Effector CD4-positive, alpha-beta T cell (primary cell): ENCODE measurements at regions not wholly inside any gene's neighbourhood (a gene's known extent, or its start where the extent isn't known, plus 50 kb on each side); places are given as distances from the start of the nearest gene placed in this dataset.
"Not testable (repeated sequence)": the region's sequence is repeated elsewhere in the genome, so short reads cannot be mapped to it uniquely, and the experiment has no call there.

ENCODE experiments used
- DNase-seq: peaks from one replicate; pipeline ENCODE4 v3.0.0-alpha.2; 2020

DNA sequence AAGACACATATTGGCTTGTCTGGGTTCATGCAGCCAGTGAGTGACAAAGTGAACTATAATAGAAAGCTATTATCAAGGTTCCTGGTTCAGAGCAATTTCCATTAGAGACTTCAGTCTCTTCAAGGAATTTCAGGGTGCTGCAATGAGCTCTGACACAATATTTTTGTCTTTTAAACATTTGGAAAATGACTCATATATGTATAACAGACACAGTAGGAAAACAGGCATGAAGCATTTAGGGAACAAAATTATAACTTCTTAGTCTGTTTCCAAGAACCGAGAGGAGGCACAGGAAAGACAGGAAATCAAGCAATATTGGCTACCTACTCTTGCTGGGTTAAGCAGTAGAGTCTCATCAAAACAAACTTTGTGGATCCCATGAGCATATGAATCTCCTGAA is 170.4 kb downstream of the PTPRC start:
- no peak for DNase-seq

GRCh38 chr1:198811449-198811848 is 172.6 kb downstream of the PTPRC start:
- no peak for DNase-seq

- DNase-seq, result no peak
Observed at GRCh38 chr1:198823626-198824025, 184.8 kb downstream of the PTPRC start.

DNA sequence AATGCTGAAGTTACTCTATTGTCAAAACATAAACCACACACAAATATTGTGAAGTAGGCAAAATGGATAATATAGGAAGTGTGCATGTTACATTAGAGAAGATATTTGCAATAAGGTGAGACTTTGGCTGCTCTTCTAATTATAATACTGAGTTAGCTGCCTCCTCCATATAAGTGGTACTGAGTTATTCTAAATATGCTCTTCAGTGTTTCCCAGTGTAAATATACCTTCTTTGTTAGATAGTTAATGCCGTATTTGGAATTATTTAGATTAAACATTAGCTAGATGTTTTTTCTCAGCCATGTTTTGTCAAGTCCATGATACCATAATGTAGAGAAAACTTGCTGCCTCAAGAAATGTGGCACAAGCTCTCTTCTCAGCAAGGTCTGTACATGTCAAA is 186.4 kb downstream of the PTPRC start:
- DNase-seq, result no peak

- DNase-seq, result no peak
Observed at GRCh38 chr1:198829356-198829755, 190.5 kb downstream of the PTPRC start.

DNA sequence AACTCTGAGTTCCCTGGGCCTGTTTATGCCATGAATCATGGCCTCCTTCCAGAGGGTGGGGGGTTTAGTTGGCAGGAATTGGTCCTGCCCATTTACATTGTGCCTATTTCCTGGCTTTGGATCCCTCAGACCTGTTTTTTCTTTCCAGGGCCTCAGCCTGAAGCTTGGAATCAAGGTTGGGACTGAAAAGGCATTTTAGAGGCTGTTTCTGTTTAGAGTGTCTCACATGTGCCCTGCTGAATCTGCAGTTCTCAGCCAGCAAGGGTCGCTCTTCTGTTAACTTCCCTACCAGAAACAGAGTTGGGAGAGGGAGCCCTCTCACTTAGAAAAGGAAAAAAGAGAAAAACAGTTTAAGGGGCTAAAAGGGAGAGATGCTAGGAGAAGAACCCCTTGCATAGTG is 191.1 kb downstream of the PTPRC start:
- DNase-seq, result no peak

DNA sequence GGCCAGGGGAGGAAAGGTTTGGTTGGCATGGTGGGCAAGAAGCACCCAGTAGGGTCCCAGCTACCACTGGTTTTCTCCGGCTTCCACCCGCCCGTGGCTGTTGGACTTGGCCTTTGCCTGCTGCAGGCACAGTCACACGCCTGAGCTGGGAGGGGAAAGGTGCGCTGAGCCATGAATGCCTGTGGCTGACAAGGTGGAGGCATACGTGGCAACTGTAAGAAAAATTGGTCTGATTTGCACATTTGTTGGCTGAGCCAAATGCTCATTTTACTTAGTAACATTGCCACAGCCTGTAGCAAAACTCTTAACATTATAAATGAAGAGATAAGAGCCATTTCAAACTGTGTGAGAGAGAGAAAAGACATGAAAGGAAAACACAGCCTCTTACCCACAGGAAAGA is 191.6 kb downstream of the PTPRC start:
- DNase-seq, result no peak

GRCh38 chr1:198833706-198834503 is 195.1 kb downstream of the PTPRC start:
- no peak for DNase-seq

- no peak for DNase-seq
Observed at GRCh38 chr1:198837278-198838021, 198.6 kb downstream of the PTPRC start.

DNA sequence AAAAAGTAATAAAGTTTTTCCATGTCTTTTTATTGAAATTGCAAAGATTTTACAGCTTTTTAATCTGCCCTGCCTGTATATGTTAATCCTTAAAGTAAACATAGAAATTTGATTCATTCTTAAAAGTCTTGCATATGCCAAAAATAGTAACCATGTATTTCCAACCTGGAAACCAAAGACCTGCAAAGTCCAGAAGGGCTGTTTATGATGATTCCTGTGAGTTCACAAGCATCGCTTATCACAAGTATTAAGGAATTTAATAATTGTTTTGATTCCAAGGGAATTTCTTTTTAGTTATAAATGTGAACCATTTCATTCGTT is 199.1 kb downstream of the PTPRC start:
- no peak for DNase-seq

DNA sequence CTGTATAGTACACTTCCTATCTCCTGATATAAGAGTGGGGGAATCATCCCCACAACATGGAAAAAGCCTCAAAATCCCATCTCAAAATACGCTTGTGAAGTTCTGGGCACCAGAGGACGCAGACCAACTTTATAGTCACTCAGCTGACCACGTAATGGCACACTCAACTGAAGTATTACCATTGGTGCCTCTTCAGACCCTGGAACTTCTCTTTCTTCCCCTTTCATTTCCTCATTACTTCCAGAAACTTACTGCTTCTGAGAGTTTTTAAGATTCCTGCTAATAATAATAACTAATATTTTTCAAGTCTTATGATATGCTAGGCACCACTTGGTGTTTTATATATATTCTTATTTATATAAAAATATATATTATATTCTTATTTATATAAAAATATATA is 202.6 kb downstream of the PTPRC start:
- DNase-seq, result no peak

GRCh38 chr1:198842686-198843085 is 203.8 kb downstream of the PTPRC start:
- DNase-seq, result no peak

DNA sequence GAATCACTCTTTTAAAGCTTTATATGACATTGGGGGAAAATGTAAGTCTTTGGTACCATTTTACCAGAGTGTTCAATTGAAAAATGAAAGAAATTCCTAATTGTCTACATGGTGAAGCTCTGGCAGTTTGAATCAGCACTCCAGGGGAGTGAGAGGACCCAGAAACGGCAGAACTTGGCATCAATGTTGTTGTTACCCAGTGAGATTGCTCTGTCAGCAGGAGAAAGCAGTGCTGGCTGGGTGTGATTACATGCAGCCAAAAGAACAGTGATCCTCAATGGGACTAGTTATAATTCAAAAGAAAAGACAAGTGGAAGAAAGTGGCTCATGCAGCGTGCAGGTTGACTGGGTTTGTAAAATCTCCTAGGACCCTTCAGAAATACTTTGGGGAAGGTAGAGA is 206.4 kb downstream of the PTPRC start:
- no peak for DNase-seq

DNA sequence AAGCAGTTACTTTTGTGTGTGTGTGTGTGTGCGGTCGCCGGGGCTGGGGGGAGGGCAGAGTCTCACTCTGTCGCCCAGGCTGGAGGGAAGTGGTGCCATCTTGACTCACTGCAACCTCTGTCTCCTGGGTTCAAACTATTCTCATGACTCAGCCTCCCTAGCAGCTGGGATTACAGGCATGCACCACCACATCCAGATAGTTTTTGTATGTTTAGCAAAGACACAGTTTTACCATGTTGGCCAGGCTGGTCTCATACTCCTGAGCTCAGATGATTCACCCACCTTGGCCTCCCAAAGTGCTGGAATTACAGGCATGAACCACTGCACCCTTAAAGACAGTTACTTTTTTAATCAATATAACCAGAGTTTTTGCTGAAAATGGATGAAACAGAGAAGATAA is 207.0 kb downstream of the PTPRC start:
- no peak for DNase-seq

DNA sequence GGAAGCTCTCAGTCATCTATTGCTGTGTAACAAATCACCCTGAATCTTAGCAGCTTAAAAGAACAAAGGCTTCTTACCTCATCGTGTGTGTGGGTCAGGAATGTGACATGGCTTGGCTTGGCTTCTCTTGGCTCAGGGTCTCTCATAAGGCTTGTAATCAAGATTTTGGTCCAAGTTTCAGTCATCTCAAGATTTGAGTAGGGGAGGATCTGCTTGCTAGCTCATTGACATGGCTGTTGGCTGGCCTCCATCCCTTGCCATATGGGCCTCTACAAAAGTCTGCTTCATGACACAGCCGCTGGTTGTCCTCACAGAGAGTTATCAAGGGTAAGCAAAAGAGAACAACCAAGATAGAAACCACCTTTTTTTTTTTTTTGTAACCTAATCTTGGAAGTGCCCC is 207.7 kb downstream of the PTPRC start:
- no peak for DNase-seq

- DNase-seq, result no peak
Observed at GRCh38 chr1:198848206-198848605, 209.4 kb downstream of the PTPRC start.

GRCh38 chr1:198848649-198849048 is 209.8 kb downstream of the PTPRC start:
- DNase-seq, result no peak

GRCh38 chr1:198849093-198849492 is 210.3 kb downstream of the PTPRC start:
- no peak for DNase-seq

- no peak for DNase-seq
Observed at GRCh38 chr1:198850196-198850595, 211.4 kb downstream of the PTPRC start.

DNA sequence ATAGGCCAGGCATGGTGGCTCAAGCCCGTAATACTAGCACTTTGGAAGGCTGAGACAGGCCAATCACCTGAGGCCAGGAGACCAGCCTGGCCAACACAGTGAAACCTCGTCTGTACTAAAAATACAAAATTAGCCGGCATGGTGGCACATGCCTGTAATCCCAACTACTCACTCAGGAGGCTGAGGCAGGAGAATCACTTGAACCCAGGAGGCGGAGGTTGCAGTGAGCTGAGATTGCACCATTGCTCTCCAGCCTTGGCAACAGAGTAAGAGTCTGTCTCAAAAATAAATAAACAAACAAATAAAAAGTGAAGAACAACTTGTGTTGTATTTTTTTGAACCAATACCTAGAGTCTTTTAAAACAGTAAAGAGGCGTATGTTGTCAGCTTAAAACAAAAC is 212.1 kb downstream of the PTPRC start:
- DNase-seq, result not testable (repeated sequence)

GRCh38 chr1:198856601-198857000 is 217.8 kb downstream of the PTPRC start:
- no peak for DNase-seq

DNA sequence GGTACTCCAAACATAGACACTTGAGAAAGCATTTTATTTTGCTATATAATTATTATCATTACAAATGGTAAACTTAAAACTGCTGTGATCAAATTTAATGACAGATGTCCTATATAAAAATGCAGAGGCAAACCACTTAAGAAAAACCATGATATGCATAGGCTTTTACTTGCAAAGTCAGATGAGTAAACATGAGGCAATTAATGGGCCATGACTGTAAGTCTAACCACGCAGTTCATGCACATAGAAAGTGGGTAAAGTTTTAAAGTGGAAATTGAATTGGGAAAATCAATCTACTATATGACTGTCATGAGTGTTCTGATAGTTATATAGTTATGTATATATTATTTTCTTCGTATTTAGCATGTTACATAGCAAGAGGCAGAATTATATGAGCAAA is 219.2 kb downstream of the PTPRC start:
- DNase-seq, result no peak

- no peak for DNase-seq
Observed at GRCh38 chr1:198860371-198860770, 221.5 kb downstream of the PTPRC start.

DNA sequence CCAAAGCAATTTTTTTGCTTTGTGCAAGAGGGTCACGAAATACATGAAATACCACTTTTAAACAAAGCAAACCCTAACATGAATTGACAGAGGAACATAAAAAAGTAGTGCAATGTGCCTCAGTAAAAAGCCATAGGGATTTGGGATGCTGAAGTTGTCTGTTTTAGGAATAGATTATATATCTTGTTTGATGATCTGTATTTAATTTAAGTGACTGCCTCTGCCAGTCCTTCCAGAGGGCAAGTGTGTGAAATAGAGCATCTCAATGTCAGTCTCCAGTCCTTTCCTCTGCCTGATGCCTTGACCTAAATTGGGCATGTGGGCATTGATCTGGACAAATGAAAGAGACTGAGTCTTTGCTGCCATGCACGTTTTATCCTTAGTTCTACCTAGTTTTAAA is 222.8 kb downstream of the PTPRC start:
- DNase-seq, result no peak

GRCh38 chr1:198864695-198865094 is 225.9 kb downstream of the PTPRC start:
- no peak for DNase-seq
